SK-N-MC (cell line): ENCODE measurements at regions not wholly inside any gene's neighbourhood (a gene's known extent, or its start where the extent isn't known, plus 50 kb on each side); places are given as distances from the start of the nearest gene placed in this dataset.

Experiments
- EZH2 ChIP-seq: fragments of 200-600 bp; sonication (generic); IDR thresholded peaks from one replicate; pipeline ENCODE4 v1.6.1; 2017; ENCODE audit warnings: antibody characterized with exemption
- POLR2AphosphoS5 ChIP-seq: IDR thresholded peaks from 2 replicates; pipeline ENCODE4 v1.6.1; 2012; ENCODE audit warnings: mild to moderate bottlenecking, low read depth, low read length, borderline replicate concordance

GRCh38 chr3:67094167-67094566, 96.1 kb downstream of the KBTBD8 start:
- TF ChIP-seq POLR2AphosphoS5 (no peak), EZH2 (no peak)
